Fibroblast of skin of scalp (primary cell): ENCODE measurements at regions not wholly inside any gene's neighbourhood (a gene's known extent, or its start where the extent isn't known, plus 50 kb on each side); places are given as distances from the start of the nearest gene placed in this dataset.

Source experiments
- DNase-seq: peaks from one replicate; pipeline ENCODE4 v3.0.0-alpha.2; 2013

- DNase-seq: no peak
Observed at GRCh38 chr9:89697553-89697952, 92.7 kb downstream of the GADD45G start.

- no peak for DNase-seq
Observed at GRCh38 chr9:89698411-89699005, 93.7 kb downstream of the GADD45G start.

- DNase-seq: no peak
Observed at GRCh38 chr9:89699646-89700045, 94.8 kb downstream of the GADD45G start.

- no peak for DNase-seq
Observed at GRCh38 chr9:89701221-89701798, 96.5 kb downstream of the GADD45G start.

- no peak for DNase-seq
Observed at GRCh38 chr9:89702401-89702800, 97.6 kb downstream of the GADD45G start.

GRCh38 chr9:89705651-89706050 is 100.8 kb downstream of the GADD45G start:
- no peak for DNase-seq

- DNase-seq: no peak
Observed at GRCh38 chr9:89706086-89706485, 101.3 kb downstream of the GADD45G start.

- DNase-seq: no peak
Observed at GRCh38 chr9:89706731-89707191, 101.9 kb downstream of the GADD45G start.

- DNase-seq: no peak
Observed at GRCh38 chr9:89710697-89711096, 105.9 kb downstream of the GADD45G start.

- no peak for DNase-seq
Observed at GRCh38 chr9:89711866-89712265, 107.1 kb downstream of the GADD45G start.

- no peak for DNase-seq
Observed at GRCh38 chr9:89712283-89712682, 107.5 kb downstream of the GADD45G start.

GRCh38 chr9:89714321-89714720 is 109.5 kb downstream of the GADD45G start:
- peak; percentile 13 for DNase-seq

- DNase-seq: no peak
Observed at GRCh38 chr9:89715318-89715858, 110.6 kb downstream of the GADD45G start.

GRCh38 chr9:89715881-89716280 is 111.1 kb downstream of the GADD45G start:
- DNase-seq: no peak

GRCh38 chr9:89716559-89716958 is 111.7 kb downstream of the GADD45G start:
- DNase-seq: no peak

- DNase-seq: no peak
Observed at GRCh38 chr9:89718176-89718575, 113.4 kb downstream of the GADD45G start.

- no peak for DNase-seq
Observed at GRCh38 chr9:89718651-89719050, 113.8 kb downstream of the GADD45G start.

- DNase-seq: peak; percentile 22
Observed at GRCh38 chr9:89719202-89719601, 114.4 kb downstream of the GADD45G start.

GRCh38 chr9:89720696-89721175 is 115.9 kb downstream of the GADD45G start:
- DNase-seq: no peak

GRCh38 chr9:89721176-89721700 is 116.4 kb downstream of the GADD45G start:
- DNase-seq: no peak

- DNase-seq: no peak
Observed at GRCh38 chr9:89721971-89722530, 117.2 kb downstream of the GADD45G start.

- no peak for DNase-seq
Observed at GRCh38 chr9:89722712-89723111, 117.9 kb downstream of the GADD45G start.

- DNase-seq: no peak
Observed at GRCh38 chr9:89723469-89724100, 118.8 kb downstream of the GADD45G start.
